ENCODE measurements at regions not wholly inside any gene's neighbourhood (a gene's known extent, or its start where the extent isn't known, plus 50 kb on each side); places are given as distances from the start of the nearest gene placed in this dataset.
A peak's percentile ranks its signal among the peaks of the same experiment; 100 is the strongest.
"Not testable (repeated sequence)": the region's sequence is repeated elsewhere in the genome, so short reads cannot be mapped to it uniquely, and the experiment has no call there.

DNA sequence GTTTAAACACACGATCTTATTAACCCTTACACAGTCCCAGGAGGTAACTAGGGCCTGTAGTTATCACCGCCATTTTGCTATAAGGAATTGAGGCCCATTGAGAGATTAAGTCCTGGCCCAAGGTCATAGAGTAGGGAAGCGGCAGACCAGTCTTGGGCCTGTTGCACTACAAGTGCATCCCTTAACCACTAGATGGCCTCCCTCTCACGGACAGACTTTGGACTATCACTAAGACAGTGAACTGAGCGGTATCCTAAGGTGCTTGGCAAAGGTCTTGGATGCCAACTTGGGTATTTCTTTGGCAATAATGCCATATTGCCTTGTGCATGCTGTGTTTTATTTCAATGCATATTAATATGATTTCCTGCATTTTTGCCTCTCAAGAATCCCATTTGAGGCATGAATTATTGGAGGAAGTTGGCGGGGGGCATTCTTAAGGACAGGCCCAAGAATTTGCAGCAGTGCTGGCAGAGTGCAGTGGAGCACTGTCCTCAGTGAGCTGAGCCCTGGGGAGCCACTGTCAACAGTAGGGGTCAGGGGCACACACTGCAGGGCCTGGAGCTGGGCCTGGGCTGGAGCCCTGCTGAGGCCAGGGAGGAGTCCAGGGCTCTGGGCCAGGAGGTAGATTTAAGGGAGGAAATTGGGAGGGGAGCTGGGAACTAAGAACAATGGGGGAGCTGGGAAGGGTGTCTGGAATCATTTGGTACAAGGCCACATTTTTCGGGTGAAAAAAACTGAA, 147.4 kb downstream of the SMIM20 start:
- Histone ChIP-seq H3K27me3 (ENCODE audit: control insufficient read depth, insufficient read depth, low read length) (no peaks in the 10 kb centered on the region), H3K4me3 (ENCODE audit: insufficient read depth, low read depth, low read length) (no peak overlapping the region), H3K36me3 (replicated peaks; ENCODE audit: control insufficient read depth, insufficient read depth, low read length) (no peaks in the 10 kb centered on the region; the same call in 1 of the 2 replicates)
- DNase-seq: peak; percentile 83

GRCh38 chr4:26062215-26062614, 148.2 kb downstream of the SMIM20 start:
- Histone ChIP-seq H3K27me3 (ENCODE audit: control insufficient read depth, insufficient read depth, low read length) (no peaks in the 10 kb centered on the region), H3K4me3 (ENCODE audit: insufficient read depth, low read depth, low read length) (no peak overlapping the region), H3K36me3 (replicated peaks; ENCODE audit: control insufficient read depth, insufficient read depth, low read length) (no peaks in the 10 kb centered on the region; the same call in 1 of the 2 replicates)
- no peak for DNase-seq

GRCh38 chr4:26064009-26064408, 150.0 kb downstream of the SMIM20 start:
- H3K27me3 ChIP-seq (ENCODE audit: control insufficient read depth, insufficient read depth, low read length); H3K36me3 ChIP-seq (replicated peaks; ENCODE audit: control insufficient read depth, insufficient read depth, low read length); DNase-seq: not testable (repeated sequence)

GRCh38 chr4:26065833-26066232, 151.8 kb downstream of the SMIM20 start:
- H3K36me3 ChIP-seq (replicated peaks; ENCODE audit: control insufficient read depth, insufficient read depth, low read length): no peaks in the 10 kb centered on the region; the same call in 1 of the 2 replicates
- no peak for DNase-seq
- no peaks in the 10 kb centered on the region for H3K27me3 ChIP-seq (ENCODE audit: control insufficient read depth, insufficient read depth, low read length)
- no peak overlapping the region for H3K4me3 ChIP-seq (ENCODE audit: insufficient read depth, low read depth, low read length)

More at GRCh38 chr4:26064009-26064408, 150.0 kb downstream of the SMIM20 start:
- H3K4me3 ChIP-seq (ENCODE audit: insufficient read depth, low read depth, low read length): not testable (repeated sequence)

DNA sequence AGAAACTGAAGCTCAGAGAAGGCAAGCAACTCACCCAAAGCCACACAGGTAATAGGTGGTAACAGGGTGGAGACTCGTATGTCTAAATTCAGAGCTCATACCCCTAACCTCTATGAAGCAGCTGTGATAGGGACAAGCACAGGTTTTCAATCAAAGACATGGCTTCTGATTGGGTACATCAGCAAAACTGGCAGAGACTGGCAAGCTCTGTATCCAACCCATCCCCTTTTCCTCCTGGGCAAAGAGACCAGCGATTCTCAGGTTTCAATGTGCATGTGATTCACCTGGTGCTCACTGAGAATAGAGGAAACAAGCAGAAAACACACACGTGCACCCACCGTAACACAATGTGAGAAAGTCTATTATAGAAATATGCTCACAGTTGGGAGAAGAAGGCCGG, 153.0 kb downstream of the SMIM20 start:
- DNase-seq: no peak
- no peak overlapping the region for H3K4me3 ChIP-seq (ENCODE audit: insufficient read depth, low read depth, low read length)
- no peaks in the 10 kb centered on the region; the same call in 1 of the 2 replicates for H3K36me3 ChIP-seq (replicated peaks; ENCODE audit: control insufficient read depth, insufficient read depth, low read length)
- H3K27me3 ChIP-seq (ENCODE audit: control insufficient read depth, insufficient read depth, low read length): no peaks in the 10 kb centered on the region

- H3K27me3 ChIP-seq (ENCODE audit: control insufficient read depth, insufficient read depth, low read length): no peaks in the 10 kb centered on the region
- no peaks in the 10 kb centered on the region for H3K36me3 ChIP-seq (replicated peaks; ENCODE audit: control insufficient read depth, insufficient read depth, low read length)
- DNase-seq: peak; percentile 73
- H3K4me3 ChIP-seq (ENCODE audit: insufficient read depth, low read depth, low read length): no peak overlapping the region
Measured at GRCh38 chr4:26069218-26069617, 155.2 kb downstream of the SMIM20 start.

DNA sequence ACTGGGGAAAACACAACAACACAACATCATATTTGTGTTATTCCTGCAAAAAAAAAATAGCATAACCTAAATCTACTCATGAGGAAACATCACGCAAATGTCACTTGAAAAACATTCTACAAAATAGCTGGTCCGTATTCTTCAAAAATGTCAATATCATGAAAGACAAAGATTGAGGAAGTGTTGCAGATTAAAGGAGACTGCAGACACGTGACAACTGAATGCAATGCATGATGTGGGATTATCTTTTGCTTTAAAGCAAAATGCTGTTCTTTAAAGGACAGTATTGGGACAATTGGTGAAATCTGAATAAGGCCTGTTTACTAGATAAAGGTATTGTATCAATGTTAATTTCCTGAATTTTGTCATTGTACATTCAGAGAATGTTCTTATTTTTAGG, 157.7 kb downstream of the SMIM20 start:
- Histone ChIP-seq H3K27me3 (ENCODE audit: control insufficient read depth, insufficient read depth, low read length) (no peaks in the 10 kb centered on the region), H3K36me3 (replicated peaks; ENCODE audit: control insufficient read depth, insufficient read depth, low read length) (no peaks in the 10 kb centered on the region)

GRCh38 chr4:26073886-26074560, 160.0 kb downstream of the SMIM20 start:
- Histone ChIP-seq H3K27me3 (ENCODE audit: control insufficient read depth, insufficient read depth, low read length) (no peaks in the 10 kb centered on the region), H3K4me3 (ENCODE audit: insufficient read depth, low read depth, low read length) (no peak overlapping the region), H3K36me3 (replicated peaks; ENCODE audit: control insufficient read depth, insufficient read depth, low read length) (no peaks in the 10 kb centered on the region)
- DNase-seq: no peak

More for the DNA sequence above, 157.7 kb downstream of the SMIM20 start:
- DNase-seq: no peak
- H3K4me3 ChIP-seq (ENCODE audit: insufficient read depth, low read depth, low read length): no peak overlapping the region

GRCh38 chr4:26074712-26075430, 160.9 kb downstream of the SMIM20 start:
- no peak for DNase-seq
- Histone ChIP-seq H3K27me3 (ENCODE audit: control insufficient read depth, insufficient read depth, low read length) (no peaks in the 10 kb centered on the region), H3K36me3 (replicated peaks; ENCODE audit: control insufficient read depth, insufficient read depth, low read length) (no peaks in the 10 kb centered on the region), H3K4me3 (ENCODE audit: insufficient read depth, low read depth, low read length) (no peak overlapping the region)

DNA sequence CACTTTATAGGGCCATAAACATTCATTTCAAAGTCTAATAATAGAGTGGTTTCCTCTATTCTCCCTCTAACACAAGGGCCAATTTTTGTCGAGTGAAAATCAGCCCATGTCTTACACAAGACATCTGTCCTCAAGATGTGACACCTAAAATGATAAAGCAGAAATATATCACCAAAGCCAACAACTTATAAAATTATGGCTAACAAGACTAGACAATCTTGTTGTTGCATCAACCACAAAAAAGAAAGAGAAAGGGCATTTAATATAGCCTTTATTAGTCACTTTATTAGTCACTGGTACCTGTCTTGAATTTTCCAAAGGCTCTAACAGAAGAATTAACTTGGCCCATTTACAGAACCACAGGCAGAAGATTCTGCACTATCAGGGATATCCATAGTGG, 161.6 kb downstream of the SMIM20 start:
- Histone ChIP-seq H3K27me3 (ENCODE audit: control insufficient read depth, insufficient read depth, low read length) (no peaks in the 10 kb centered on the region), H3K4me3 (ENCODE audit: insufficient read depth, low read depth, low read length) (no peak overlapping the region), H3K36me3 (replicated peaks; ENCODE audit: control insufficient read depth, insufficient read depth, low read length) (no peaks in the 10 kb centered on the region)
- no peak for DNase-seq

GRCh38 chr4:26076000-26076587, 162.1 kb downstream of the SMIM20 start:
- H3K27me3 ChIP-seq (ENCODE audit: control insufficient read depth, insufficient read depth, low read length): no peaks in the 10 kb centered on the region
- DNase-seq: no peak
- H3K4me3 ChIP-seq (ENCODE audit: insufficient read depth, low read depth, low read length): no peak overlapping the region
- no peaks in the 10 kb centered on the region for H3K36me3 ChIP-seq (replicated peaks; ENCODE audit: control insufficient read depth, insufficient read depth, low read length)

GRCh38 chr4:26076896-26077295, 162.9 kb downstream of the SMIM20 start:
- no peak overlapping the region for H3K4me3 ChIP-seq (ENCODE audit: insufficient read depth, low read depth, low read length)
- DNase-seq: no peak
- H3K27me3 ChIP-seq (ENCODE audit: control insufficient read depth, insufficient read depth, low read length): no peaks in the 10 kb centered on the region
- H3K36me3 ChIP-seq (replicated peaks; ENCODE audit: control insufficient read depth, insufficient read depth, low read length): no peaks in the 10 kb centered on the region

- DNase-seq: no peak
- Histone ChIP-seq H3K36me3 (replicated peaks; ENCODE audit: control insufficient read depth, insufficient read depth, low read length) (no peaks in the 10 kb centered on the region), H3K4me3 (ENCODE audit: insufficient read depth, low read depth, low read length) (no peak overlapping the region), H3K27me3 (ENCODE audit: control insufficient read depth, insufficient read depth, low read length) (no peaks in the 10 kb centered on the region)
Measured at GRCh38 chr4:26077756-26078155, 163.7 kb downstream of the SMIM20 start.

GRCh38 chr4:26080870-26081628, 167.0 kb downstream of the SMIM20 start:
- Histone ChIP-seq H3K36me3 (replicated peaks; ENCODE audit: control insufficient read depth, insufficient read depth, low read length) (no peaks in the 10 kb centered on the region), H3K27me3 (ENCODE audit: control insufficient read depth, insufficient read depth, low read length) (no peaks in the 10 kb centered on the region), H3K4me3 (ENCODE audit: insufficient read depth, low read depth, low read length) (no peak overlapping the region)
- DNase-seq: no peak
